Glomerular visceral epithelial cell (primary cell): ENCODE measurements at regions not wholly inside any gene's neighbourhood (a gene's known extent, or its start where the extent isn't known, plus 50 kb on each side); places are given as distances from the start of the nearest gene placed in this dataset.
"Not testable (repeated sequence)": the region's sequence is repeated elsewhere in the genome, so short reads cannot be mapped to it uniquely, and the experiment has no call there.

ENCODE experiments used
- DNase-seq: peaks from one replicate; pipeline ENCODE4 v3.0.0-alpha.2; 2016; ENCODE audit errors: extremely low spot score

GRCh38 chr11:134598368-134598767, 186.3 kb upstream of the B3GAT1 start:
- no peak for DNase-seq

- no peak for DNase-seq
Measured at GRCh38 chr11:134597452-134597851, 185.4 kb upstream of the B3GAT1 start.

DNA sequence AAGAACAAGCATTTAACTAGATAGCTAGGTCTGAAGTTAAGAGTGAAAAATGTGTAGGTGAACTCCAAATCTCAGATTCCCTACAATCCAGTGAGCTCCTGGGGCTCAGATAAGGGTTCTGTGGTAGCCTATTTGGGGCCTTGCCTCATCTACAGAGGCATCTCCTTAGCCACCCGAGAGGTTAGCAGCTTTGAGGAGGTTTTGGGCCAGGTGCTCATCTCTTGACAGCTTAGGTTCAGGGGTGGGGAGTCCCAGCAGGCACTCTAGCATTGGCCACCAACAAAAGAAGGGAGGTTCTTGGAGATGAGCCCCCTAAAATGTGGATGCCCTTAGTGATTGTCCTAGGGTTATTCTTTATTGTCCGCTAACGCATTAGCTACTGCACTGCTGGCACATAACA, 184.4 kb upstream of the B3GAT1 start:
- no peak for DNase-seq

GRCh38 chr11:134592391-134592990, 180.4 kb upstream of the B3GAT1 start:
- DNase-seq: no peak

GRCh38 chr11:134591338-134591737, 179.3 kb upstream of the B3GAT1 start:
- no peak for DNase-seq

GRCh38 chr11:134589129-134589528, 177.1 kb upstream of the B3GAT1 start:
- no peak for DNase-seq

DNA sequence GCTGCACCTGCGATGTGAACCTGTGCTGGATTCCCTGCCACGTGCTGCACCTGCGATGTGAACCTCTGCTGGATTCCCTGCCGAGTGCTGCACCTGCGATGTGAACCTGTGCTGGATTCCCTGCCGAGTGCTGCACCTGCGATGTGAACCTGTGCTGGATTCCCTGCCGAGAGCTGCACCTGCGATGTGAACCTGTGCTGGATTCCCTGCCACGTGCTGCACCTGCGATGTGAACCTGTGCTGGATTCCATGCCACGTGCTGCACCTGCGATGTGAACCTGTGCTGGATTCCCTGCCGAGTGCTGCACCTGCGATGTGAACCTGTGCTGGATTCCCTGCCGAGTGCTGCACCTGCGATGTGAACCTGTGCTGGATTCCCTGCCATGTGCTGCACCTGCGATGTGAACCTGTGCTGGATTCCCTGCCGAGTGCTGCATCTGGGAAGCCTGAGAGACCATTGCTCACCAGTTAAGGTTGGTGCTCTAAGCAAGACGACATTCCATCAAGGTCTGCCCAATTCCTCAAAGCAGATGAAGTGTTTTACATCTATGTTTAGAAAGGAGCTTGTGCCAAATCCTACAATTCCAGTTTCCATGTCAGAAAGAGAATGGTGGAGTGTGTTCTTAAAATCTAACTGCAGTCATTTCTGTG, 176.5 kb upstream of the B3GAT1 start:
- DNase-seq: not testable (repeated sequence)

- no peak for DNase-seq
Measured at GRCh38 chr11:134587345-134587744, 175.3 kb upstream of the B3GAT1 start.

GRCh38 chr11:134586726-134587125, 174.7 kb upstream of the B3GAT1 start:
- no peak for DNase-seq

- no peak for DNase-seq
Measured at GRCh38 chr11:134585666-134586610, 173.9 kb upstream of the B3GAT1 start.

GRCh38 chr11:134584706-134585445, 172.8 kb upstream of the B3GAT1 start:
- DNase-seq: no peak

GRCh38 chr11:134584001-134584561, 172.0 kb upstream of the B3GAT1 start:
- DNase-seq: no peak

- DNase-seq: no peak
Measured at GRCh38 chr11:134583397-134583990, 171.5 kb upstream of the B3GAT1 start.

- DNase-seq: no peak
Measured at GRCh38 chr11:134582770-134583095, 170.7 kb upstream of the B3GAT1 start.

DNA sequence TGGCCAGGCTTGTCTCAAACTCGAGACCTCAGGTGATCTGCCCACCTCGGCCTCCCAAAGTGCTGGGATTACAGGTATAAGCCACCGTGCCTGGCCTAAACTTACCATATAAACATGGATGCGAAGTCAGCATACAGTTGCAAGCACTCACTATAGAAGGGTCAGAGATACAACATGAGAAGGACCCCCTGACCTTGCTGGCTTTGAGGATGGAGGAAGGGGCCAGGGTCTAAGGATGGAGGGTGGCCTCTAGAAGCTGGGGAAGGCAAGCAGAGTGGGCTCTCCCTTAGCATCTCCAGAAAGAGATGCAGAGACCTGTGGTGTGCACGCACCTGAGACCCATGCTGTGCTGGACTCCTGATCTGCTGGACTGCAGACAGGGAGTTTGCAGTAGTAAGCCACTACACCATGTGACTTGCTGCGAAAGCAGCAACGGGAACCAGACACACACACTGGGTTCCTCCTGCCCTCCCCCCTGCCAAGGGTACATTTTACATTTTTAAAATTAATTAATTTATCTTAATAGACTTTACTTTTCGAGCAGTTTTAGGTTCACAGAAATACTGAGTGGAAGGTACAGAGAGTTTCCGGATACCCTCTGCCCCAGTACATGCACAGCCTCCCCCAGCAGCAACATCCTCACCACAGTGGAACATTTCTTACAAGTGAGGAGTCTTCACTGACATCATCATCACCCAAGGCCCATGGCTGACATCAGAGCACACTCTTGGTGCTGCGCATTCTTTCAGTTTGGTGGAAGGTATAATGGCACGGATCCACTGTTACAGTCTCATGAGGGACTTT, 170.1 kb upstream of the B3GAT1 start:
- DNase-seq: no peak

DNA sequence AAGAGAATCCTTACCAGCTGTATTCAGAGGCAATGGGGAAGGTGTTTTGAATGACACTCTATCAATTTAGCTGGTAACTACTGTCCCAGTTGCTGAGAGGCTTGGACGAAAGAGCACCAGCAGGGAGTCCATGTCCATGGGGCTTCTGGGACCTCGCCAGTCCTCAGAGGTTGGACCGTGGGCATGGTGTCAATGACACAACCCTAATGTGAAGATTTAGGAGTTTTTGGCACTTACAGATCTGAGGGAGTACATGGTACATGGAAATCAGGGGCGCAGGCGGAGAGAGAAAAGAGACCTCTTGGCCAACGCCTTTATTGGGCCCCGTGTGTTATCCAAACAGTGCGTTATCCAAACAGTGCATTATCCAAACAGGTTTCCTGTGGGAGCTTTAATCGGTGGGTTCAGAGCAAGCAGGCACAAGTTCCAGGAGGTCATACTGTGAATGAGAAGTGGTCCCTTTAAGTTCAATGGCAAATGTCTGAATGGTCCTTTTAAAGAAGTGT, 169.1 kb upstream of the B3GAT1 start:
- DNase-seq: no peak

DNA sequence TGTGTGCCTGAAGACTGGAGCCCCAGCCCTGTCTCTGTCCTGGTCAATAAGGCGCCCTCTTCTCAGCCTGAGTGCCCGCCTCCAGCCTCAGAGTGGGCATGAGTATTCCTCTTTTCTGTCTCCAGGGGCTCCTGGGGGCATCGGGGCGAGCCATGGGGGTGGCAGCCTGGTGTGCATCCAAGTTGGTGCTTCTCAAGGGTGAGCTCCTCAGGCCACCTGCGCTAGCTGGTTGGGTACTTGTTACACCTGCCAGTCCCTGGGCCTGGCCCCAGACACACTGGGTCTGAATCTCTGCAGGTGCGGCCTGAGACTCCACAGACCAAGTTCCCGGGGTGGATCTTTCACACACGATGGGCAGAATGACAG, 168.6 kb upstream of the B3GAT1 start:
- DNase-seq: no peak

- DNase-seq: no peak
Measured at GRCh38 chr11:134579724-134580609, 167.9 kb upstream of the B3GAT1 start.
